ENCODE measurements at regions not wholly inside any gene's neighbourhood (a gene's known extent, or its start where the extent isn't known, plus 50 kb on each side); places are given as distances from the start of the nearest gene placed in this dataset.

- no peak for FAIRE-seq
- DNase-seq: peak in 1 of 5 donors; percentile 4
- no peaks in the 10 kb centered on the region for H3K36me3 ChIP-seq (ENCODE audit: control insufficient read depth in 2 of 3, insufficient read depth in 3 of 3, low read length in 3 of 3)
- H3K4me1 ChIP-seq (ENCODE audit: control insufficient read depth in 2 of 3, insufficient read depth in 2 of 3, low read depth in 1 of 3, low read length in 3 of 3): no peaks in the 10 kb centered on the region
- no peaks in the 10 kb centered on the region for H3K27me3 ChIP-seq (ENCODE audit: control insufficient read depth, insufficient read depth, low read length)
- peaks cover 0 to 5% (median 0%) of the 10 kb centered on the region in 3 donors for H3K9me3 ChIP-seq (ENCODE audit: control insufficient read depth in 2 of 3, insufficient read depth in 1 of 3, low read length in 3 of 3)
- TF ChIP-seq CTCF (IDR thresholded peaks at IDR 0.05; ENCODE audit: borderline replicate concordance, extremely low read depth, insufficient read depth): no peak
- intact Hi-C loops (cut with DNase I): no loop called here
- H3K4me3 ChIP-seq (ENCODE audit: low read length in 3 of 3): no peak overlapping the region
- H3K27ac ChIP-seq (ENCODE audit: low read depth in 2 of 2, low read length in 2 of 2): no peak overlapping the region
- H3K9ac ChIP-seq (ENCODE audit: low read length in 3 of 3): no peak overlapping the region
These were observed 52.0 kb upstream of the KCNIP1 start for GRCh38 chr5:170451747-170452365.

- no peak for TF ChIP-seq CTCF (IDR thresholded peaks at IDR 0.05; ENCODE audit: borderline replicate concordance, extremely low read depth, insufficient read depth)
- H3K4me1 ChIP-seq (ENCODE audit: control insufficient read depth in 2 of 3, insufficient read depth in 2 of 3, low read depth in 1 of 3, low read length in 3 of 3): no peaks in the 10 kb centered on the region
- intact Hi-C loops (cut with DNase I): no loop called here
- no peak for FAIRE-seq
- no peaks in the 10 kb centered on the region for H3K27me3 ChIP-seq (ENCODE audit: control insufficient read depth, insufficient read depth, low read length)
- no peak overlapping the region for H3K27ac ChIP-seq (ENCODE audit: low read depth in 2 of 2, low read length in 2 of 2)
- no peak overlapping the region for H3K9ac ChIP-seq (ENCODE audit: low read length in 3 of 3)
- H3K9me3 ChIP-seq (ENCODE audit: control insufficient read depth in 2 of 3, insufficient read depth in 1 of 3, low read length in 3 of 3): peaks cover 0 to 5% (median 0%) of the 10 kb centered on the region in 3 donors
- peak in 1 of 5 donors; percentile 12 for DNase-seq
- H3K36me3 ChIP-seq (ENCODE audit: control insufficient read depth in 2 of 3, insufficient read depth in 3 of 3, low read length in 3 of 3): no peaks in the 10 kb centered on the region
- H3K4me3 ChIP-seq (ENCODE audit: low read length in 3 of 3): no peak overlapping the region
These were observed 53.7 kb upstream of the KCNIP1 start for GRCh38 chr5:170450061-170450669.

- FAIRE-seq: no peak
- no peak for TF ChIP-seq CTCF (IDR thresholded peaks at IDR 0.05; ENCODE audit: borderline replicate concordance, extremely low read depth, insufficient read depth)
- peak in 1 of 5 donors; percentile 4 for DNase-seq
- Histone ChIP-seq H3K27ac (ENCODE audit: low read depth in 2 of 2, low read length in 2 of 2) (no peak overlapping the region), H3K36me3 (ENCODE audit: control insufficient read depth in 2 of 3, insufficient read depth in 3 of 3, low read length in 3 of 3) (no peaks in the 10 kb centered on the region), H3K9me3 (ENCODE audit: control insufficient read depth in 2 of 3, insufficient read depth in 1 of 3, low read length in 3 of 3) (peaks cover 0 to 5% (median 0%) of the 10 kb centered on the region in 3 donors), H3K4me3 (ENCODE audit: low read length in 3 of 3) (no peak overlapping the region), H3K4me1 (ENCODE audit: control insufficient read depth in 2 of 3, insufficient read depth in 2 of 3, low read depth in 1 of 3, low read length in 3 of 3) (no peaks in the 10 kb centered on the region), H3K9ac (ENCODE audit: low read length in 3 of 3) (no peak overlapping the region), H3K27me3 (ENCODE audit: control insufficient read depth, insufficient read depth, low read length) (no peaks in the 10 kb centered on the region)
- intact Hi-C loops (cut with DNase I): no loop called here
These were observed 54.6 kb upstream of the KCNIP1 start for GRCh38 chr5:170449232-170449631.

All from kidney (tissue), 13 donors.